ENCODE measurements at regions not wholly inside any gene's neighbourhood (a gene's known extent, or its start where the extent isn't known, plus 50 kb on each side); places are given as distances from the start of the nearest gene placed in this dataset.

- 0 out of 2 replicates have a peak, but pooled peaks have one; percentile 16 for TF ChIP-seq CTCF (conservative IDR thresholded peaks at IDR 0.05; ENCODE audit: low read depth, low read length)
- TF ChIP-seq EZH2 (IDR thresholded peaks at IDR 0.05; ENCODE audit: borderline replicate concordance, low read depth, low read length, poor library complexity, severe bottlenecking) = no peak
These were observed 627.4 kb downstream of the FBXO15 start for GRCh38 chr18:73520229-73520628.

Measured in A673 (cell line).